H1 (cell line): ENCODE measurements at regions not wholly inside any gene's neighbourhood (a gene's known extent, or its start where the extent isn't known, plus 50 kb on each side); places are given as distances from the start of the nearest gene placed in this dataset.

Source experiments
- FOSL1 ChIP-seq: IDR thresholded peaks from 2 replicates; pipeline ENCODE4 v1.6.1; 2011; ENCODE audit warnings: mild to moderate bottlenecking, low read depth, low read length, moderate library complexity; ENCODE audit not compliant: insufficient read depth
- SIN3A ChIP-seq, 2 experiments: IDR thresholded peaks in 1 of 2; conservative IDR thresholded peaks in 1 of 2; 2 replicates each; pipeline ENCODE4 v1.6.1; 2011 to 2012; ENCODE audit warnings: low read length in 2 of 2, improper control_type of control experiment in 1 of 2, low read depth in 1 of 2, mild to moderate bottlenecking in 1 of 2
- SP2 ChIP-seq: IDR thresholded peaks from 2 replicates; pipeline ENCODE4 v1.6.1; 2012; ENCODE audit warnings: mild to moderate bottlenecking, low read length, inconsistent platforms

GRCh38 chr1:63152572-63152971 lies 169.8 kb upstream of the FOXD3 start (continued):
- TF ChIP-seq FOSL1 (no peak), SP2 (no peak), SIN3A (conservative IDR thresholded peaks at IDR 0.05 in 1 of 2, IDR thresholded peaks at IDR 0.05 in 1 of 2; ENCODE audit: low read depth in 1 of 2, low read length in 2 of 2) (no peak)
- TF ChIP-seq, all 59 proteins: peak for 0
